ENCODE measurements at regions not wholly inside any gene's neighbourhood (a gene's known extent, or its start where the extent isn't known, plus 50 kb on each side); places are given as distances from the start of the nearest gene placed in this dataset.

- no peak for DNase-seq
- no peaks in the 10 kb centered on the region for H3K9me3 Mint-ChIP-seq
- no peaks in the 10 kb centered on the region for H3K27me3 Mint-ChIP-seq
- no peak overlapping the region for H3K4me3 Mint-ChIP-seq
- no peak for ATAC-seq (replicated peaks)
- H3K36me3 Mint-ChIP-seq (ENCODE audit: insufficient read depth): no peaks in the 10 kb centered on the region
- H3K27ac Mint-ChIP-seq: no peak overlapping the region
- H3K4me1 Mint-ChIP-seq (ENCODE audit: low read depth in 2 of 2): peaks cover 5 to 18% of the 10 kb centered on the region in 2 donors
Measured at GRCh38 chr3:72340476-72341379, 507.5 kb downstream of the SHQ1 start.

- no peaks in the 10 kb centered on the region for H3K27me3 Mint-ChIP-seq
- H3K4me1 Mint-ChIP-seq (ENCODE audit: low read depth in 2 of 2): peaks cover 0 to 12% of the 10 kb centered on the region in 2 donors
- H3K9me3 Mint-ChIP-seq: no peaks in the 10 kb centered on the region
- no peaks in the 10 kb centered on the region for H3K36me3 Mint-ChIP-seq (ENCODE audit: insufficient read depth)
- no peak for ATAC-seq (replicated peaks)
- H3K4me3 Mint-ChIP-seq: no peak overlapping the region
- no peak for DNase-seq
- H3K27ac Mint-ChIP-seq: no peak overlapping the region
Measured at GRCh38 chr3:72340056-72340455, 508.2 kb downstream of the SHQ1 start.

GRCh38 chr3:72339670-72340030 is 508.6 kb downstream of the SHQ1 start:
- Mint-ChIP-seq H3K4me3 (no peak overlapping the region), H3K36me3 (ENCODE audit: insufficient read depth) (no peaks in the 10 kb centered on the region), H3K4me1 (ENCODE audit: low read depth in 2 of 2) (peaks cover 0 to 12% of the 10 kb centered on the region in 2 donors), H3K27ac (no peak overlapping the region), H3K27me3 (no peaks in the 10 kb centered on the region), H3K9me3 (no peaks in the 10 kb centered on the region)
- no peak for DNase-seq
- ATAC-seq (replicated peaks): no peak

GRCh38 chr3:72338942-72339669 is 509.1 kb downstream of the SHQ1 start:
- Mint-ChIP-seq H3K36me3 (ENCODE audit: insufficient read depth) (no peaks in the 10 kb centered on the region), H3K9me3 (no peaks in the 10 kb centered on the region), H3K4me1 (ENCODE audit: low read depth in 2 of 2) (peaks cover 0 to 9% of the 10 kb centered on the region in 2 donors), H3K27me3 (no peaks in the 10 kb centered on the region), H3K27ac (no peak overlapping the region), H3K4me3 (no peak overlapping the region)
- ATAC-seq (replicated peaks) (no peak), DNase-seq (no peak)

GRCh38 chr3:72338082-72338941 is 509.9 kb downstream of the SHQ1 start:
- ATAC-seq (replicated peaks) (no peak), DNase-seq (no peak)
- Mint-ChIP-seq H3K4me3 (no peak overlapping the region), H3K4me1 (ENCODE audit: low read depth in 2 of 2) (peaks cover 0 to 1% of the 10 kb centered on the region in 2 donors), H3K36me3 (ENCODE audit: insufficient read depth) (no peaks in the 10 kb centered on the region), H3K27me3 (no peaks in the 10 kb centered on the region), H3K27ac (no peak overlapping the region), H3K9me3 (no peaks in the 10 kb centered on the region)

- Mint-ChIP-seq H3K9me3 (no peaks in the 10 kb centered on the region), H3K27ac (no peak overlapping the region), H3K36me3 (ENCODE audit: insufficient read depth) (no peaks in the 10 kb centered on the region), H3K4me1 (ENCODE audit: low read depth in 2 of 2) (no peaks in the 10 kb centered on the region), H3K27me3 (no peaks in the 10 kb centered on the region), H3K4me3 (no peak overlapping the region)
- ATAC-seq (replicated peaks) (no peak), DNase-seq (no peak)
Measured at GRCh38 chr3:72337480-72337855, 510.8 kb downstream of the SHQ1 start.

GRCh38 chr3:72336821-72337479 is 511.3 kb downstream of the SHQ1 start:
- no peak overlapping the region for H3K27ac Mint-ChIP-seq
- no peaks in the 10 kb centered on the region for H3K27me3 Mint-ChIP-seq
- no peak overlapping the region for H3K4me3 Mint-ChIP-seq
- ATAC-seq (replicated peaks): no peak
- H3K36me3 Mint-ChIP-seq (ENCODE audit: insufficient read depth): no peaks in the 10 kb centered on the region
- H3K9me3 Mint-ChIP-seq: no peaks in the 10 kb centered on the region
- no peak for DNase-seq
- no peaks in the 10 kb centered on the region for H3K4me1 Mint-ChIP-seq (ENCODE audit: low read depth in 2 of 2)

GRCh38 chr3:72336114-72336651 is 512.1 kb downstream of the SHQ1 start:
- Mint-ChIP-seq H3K9me3 (no peaks in the 10 kb centered on the region), H3K27ac (no peak overlapping the region), H3K27me3 (no peaks in the 10 kb centered on the region), H3K36me3 (ENCODE audit: insufficient read depth) (no peaks in the 10 kb centered on the region), H3K4me3 (no peak overlapping the region), H3K4me1 (ENCODE audit: low read depth in 2 of 2) (no peaks in the 10 kb centered on the region)
- ATAC-seq (replicated peaks) (no peak), DNase-seq (no peak)

- Mint-ChIP-seq H3K27ac (no peak overlapping the region), H3K4me1 (ENCODE audit: low read depth in 2 of 2) (no peaks in the 10 kb centered on the region), H3K4me3 (no peak overlapping the region), H3K36me3 (ENCODE audit: insufficient read depth) (no peaks in the 10 kb centered on the region), H3K9me3 (no peaks in the 10 kb centered on the region), H3K27me3 (no peaks in the 10 kb centered on the region)
- DNase-seq (no peak), ATAC-seq (replicated peaks) (no peak)
Measured at GRCh38 chr3:72335458-72336095, 512.7 kb downstream of the SHQ1 start.

- H3K4me3 Mint-ChIP-seq: no peak overlapping the region
- no peaks in the 10 kb centered on the region for H3K27me3 Mint-ChIP-seq
- no peaks in the 10 kb centered on the region for H3K36me3 Mint-ChIP-seq (ENCODE audit: insufficient read depth)
- no peak for DNase-seq
- H3K27ac Mint-ChIP-seq: no peak overlapping the region
- H3K4me1 Mint-ChIP-seq (ENCODE audit: low read depth in 2 of 2): no peaks in the 10 kb centered on the region
- no peak for ATAC-seq (replicated peaks)
- no peaks in the 10 kb centered on the region for H3K9me3 Mint-ChIP-seq
Measured at GRCh38 chr3:72334681-72335457, 513.4 kb downstream of the SHQ1 start.

GRCh38 chr3:72332689-72333088 is 515.6 kb downstream of the SHQ1 start:
- DNase-seq (no peak), ATAC-seq (replicated peaks) (no peak)
- Mint-ChIP-seq H3K27ac (no peak overlapping the region), H3K4me1 (ENCODE audit: low read depth in 2 of 2) (no peaks in the 10 kb centered on the region), H3K36me3 (ENCODE audit: insufficient read depth) (no peaks in the 10 kb centered on the region), H3K4me3 (no peak overlapping the region), H3K27me3 (peaks cover 7 to 8% of the 10 kb centered on the region in 2 donors), H3K9me3 (no peaks in the 10 kb centered on the region)

GRCh38 chr3:72332036-72332435 is 516.2 kb downstream of the SHQ1 start:
- DNase-seq (no peak), ATAC-seq (replicated peaks) (no peak)
- H3K4me1 Mint-ChIP-seq (ENCODE audit: low read depth in 2 of 2): no peaks in the 10 kb centered on the region
- peaks cover 8 to 13% of the 10 kb centered on the region in 2 donors for H3K27me3 Mint-ChIP-seq
- H3K9me3 Mint-ChIP-seq: no peaks in the 10 kb centered on the region
- no peak overlapping the region for H3K27ac Mint-ChIP-seq
- no peak overlapping the region for H3K4me3 Mint-ChIP-seq
- no peaks in the 10 kb centered on the region for H3K36me3 Mint-ChIP-seq (ENCODE audit: insufficient read depth)

All from effector memory CD8-positive, alpha-beta T cell (primary cell).